ENCODE measurements at regions not wholly inside any gene's neighbourhood (a gene's known extent, or its start where the extent isn't known, plus 50 kb on each side); places are given as distances from the start of the nearest gene placed in this dataset.

- Histone ChIP-seq H3K79me2 (ENCODE audit: low read depth) (no peaks in the 10 kb centered on the region), H2AFZ (replicated peaks) (peak overlapping the region; percentile 21), H4K20me1 (ENCODE audit: low read depth) (no peaks in the 10 kb centered on the region), H3K27me3 (no peaks in the 10 kb centered on the region), H3K27ac (no peak overlapping the region), H3K4me2 (no peak overlapping the region), H3K4me1 (peaks cover 6% of the 10 kb centered on the region), H3K9ac (no peak overlapping the region), H3K36me3 (no peaks in the 10 kb centered on the region), H3K4me3 (no peak overlapping the region), H3K9me3 (ENCODE audit: low read depth) (no peaks in the 10 kb centered on the region), H3F3A (ENCODE audit: low read depth) (no peaks in the 10 kb centered on the region)
- Mint-ChIP-seq H3K4me1 (peaks cover 4% of the 10 kb centered on the region), H3K36me3 (no peaks in the 10 kb centered on the region), H3K4me3 (no peak overlapping the region), H3K9me3 (peaks cover 2% of the 10 kb centered on the region), H3K27me3 (ENCODE audit: insufficient read depth, low read depth) (peaks cover 2% of the 10 kb centered on the region), H3K27ac (no peak overlapping the region)
- DNase-seq (ENCODE audit: low spot score) = no peak
- no peak for TF ChIP-seq CTCF (IDR thresholded peaks at IDR 0.05)
- TF ChIP-seq EZH2phosphoT487 (IDR thresholded peaks at IDR 0.05) = no peak
- TF ChIP-seq EZH2 (IDR thresholded peaks at IDR 0.05) = no peak
These were observed 159.4 kb upstream of the TAB2 start for GRCh38 chr6:149158076-149158475.

DNA sequence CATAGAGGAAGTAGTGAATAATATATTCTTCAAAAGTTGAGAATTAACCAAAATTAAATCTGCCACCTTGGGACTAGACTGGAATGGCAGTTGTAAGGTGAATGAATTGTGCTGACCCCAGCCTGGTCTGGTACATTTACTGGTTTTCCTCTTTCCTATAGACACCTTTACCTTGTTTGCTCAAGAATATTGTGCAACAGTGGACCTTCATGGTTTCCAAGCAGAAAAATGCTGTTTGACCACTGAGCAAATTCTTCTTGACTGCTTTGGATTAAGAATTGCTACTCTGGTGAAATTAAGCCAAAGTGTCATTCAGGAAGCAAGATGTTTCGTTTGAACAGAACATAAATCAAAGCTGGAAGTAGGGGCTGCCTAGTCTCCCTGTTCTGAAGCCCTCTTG, 156.6 kb upstream of the TAB2 start:
- H3F3A ChIP-seq (ENCODE audit: low read depth) = no peaks in the 10 kb centered on the region
- no peak overlapping the region for H3K4me3 Mint-ChIP-seq
- H3K27me3 Mint-ChIP-seq (ENCODE audit: insufficient read depth, low read depth) = no peaks in the 10 kb centered on the region
- H3K9me3 Mint-ChIP-seq = no peaks in the 10 kb centered on the region
- no peaks in the 10 kb centered on the region for H3K36me3 ChIP-seq
- DNase-seq (ENCODE audit: low spot score) = no peak
- no peaks in the 10 kb centered on the region for H3K27me3 ChIP-seq
- no peak overlapping the region for H3K27ac ChIP-seq
- no peak overlapping the region for H3K27ac Mint-ChIP-seq
- no peaks in the 10 kb centered on the region for H3K36me3 Mint-ChIP-seq
- peaks cover 7% of the 10 kb centered on the region for H3K4me1 ChIP-seq
- TF ChIP-seq EZH2phosphoT487 (IDR thresholded peaks at IDR 0.05) = no peak
- no peak for TF ChIP-seq EZH2 (IDR thresholded peaks at IDR 0.05)
- no peak for TF ChIP-seq CTCF (IDR thresholded peaks at IDR 0.05)
- H3K9me3 ChIP-seq (ENCODE audit: low read depth) = no peaks in the 10 kb centered on the region
- peaks cover 4% of the 10 kb centered on the region for H3K4me1 Mint-ChIP-seq
- H3K4me2 ChIP-seq = no peak overlapping the region
- no peaks in the 10 kb centered on the region for H3K79me2 ChIP-seq (ENCODE audit: low read depth)
- no peak overlapping the region for H3K9ac ChIP-seq
- H4K20me1 ChIP-seq (ENCODE audit: low read depth) = no peaks in the 10 kb centered on the region
- H3K4me3 ChIP-seq = no peak overlapping the region
- H2AFZ ChIP-seq (replicated peaks) = no peak overlapping the region

- Histone ChIP-seq H3K27ac (no peak overlapping the region), H3K4me1 (peaks cover 15% of the 10 kb centered on the region), H3K4me2 (no peak overlapping the region), H3K4me3 (no peak overlapping the region), H3K36me3 (no peaks in the 10 kb centered on the region), H3F3A (ENCODE audit: low read depth) (no peaks in the 10 kb centered on the region), H2AFZ (replicated peaks) (no peak overlapping the region), H3K9me3 (ENCODE audit: low read depth) (no peaks in the 10 kb centered on the region), H3K9ac (no peak overlapping the region), H3K27me3 (no peaks in the 10 kb centered on the region), H4K20me1 (ENCODE audit: low read depth) (no peaks in the 10 kb centered on the region), H3K79me2 (ENCODE audit: low read depth) (no peaks in the 10 kb centered on the region)
- H3K4me3 Mint-ChIP-seq = no peak overlapping the region
- DNase-seq (ENCODE audit: low spot score) = no peak
- no peaks in the 10 kb centered on the region for H3K36me3 Mint-ChIP-seq
- no peak overlapping the region for H3K27ac Mint-ChIP-seq
- no peaks in the 10 kb centered on the region for H3K9me3 Mint-ChIP-seq
- peaks cover 9% of the 10 kb centered on the region for H3K4me1 Mint-ChIP-seq
- TF ChIP-seq EZH2 (IDR thresholded peaks at IDR 0.05) = no peak
- TF ChIP-seq CTCF (IDR thresholded peaks at IDR 0.05) = no peak
- TF ChIP-seq EZH2phosphoT487 (IDR thresholded peaks at IDR 0.05) = no peak
- H3K27me3 Mint-ChIP-seq (ENCODE audit: insufficient read depth, low read depth) = no peaks in the 10 kb centered on the region
These were observed 154.6 kb upstream of the TAB2 start for GRCh38 chr6:149162924-149163323.
